ENCODE measurements at regions not wholly inside any gene's neighbourhood (a gene's known extent, or its start where the extent isn't known, plus 50 kb on each side); places are given as distances from the start of the nearest gene placed in this dataset.
"Not testable (repeated sequence)": the region's sequence is repeated elsewhere in the genome, so short reads cannot be mapped to it uniquely, and the experiment has no call there.

GRCh38 chr4:123649250-123649644 lies 252.7 kb downstream of the SPRY1 start:
- DNase-seq = no peak

DNA sequence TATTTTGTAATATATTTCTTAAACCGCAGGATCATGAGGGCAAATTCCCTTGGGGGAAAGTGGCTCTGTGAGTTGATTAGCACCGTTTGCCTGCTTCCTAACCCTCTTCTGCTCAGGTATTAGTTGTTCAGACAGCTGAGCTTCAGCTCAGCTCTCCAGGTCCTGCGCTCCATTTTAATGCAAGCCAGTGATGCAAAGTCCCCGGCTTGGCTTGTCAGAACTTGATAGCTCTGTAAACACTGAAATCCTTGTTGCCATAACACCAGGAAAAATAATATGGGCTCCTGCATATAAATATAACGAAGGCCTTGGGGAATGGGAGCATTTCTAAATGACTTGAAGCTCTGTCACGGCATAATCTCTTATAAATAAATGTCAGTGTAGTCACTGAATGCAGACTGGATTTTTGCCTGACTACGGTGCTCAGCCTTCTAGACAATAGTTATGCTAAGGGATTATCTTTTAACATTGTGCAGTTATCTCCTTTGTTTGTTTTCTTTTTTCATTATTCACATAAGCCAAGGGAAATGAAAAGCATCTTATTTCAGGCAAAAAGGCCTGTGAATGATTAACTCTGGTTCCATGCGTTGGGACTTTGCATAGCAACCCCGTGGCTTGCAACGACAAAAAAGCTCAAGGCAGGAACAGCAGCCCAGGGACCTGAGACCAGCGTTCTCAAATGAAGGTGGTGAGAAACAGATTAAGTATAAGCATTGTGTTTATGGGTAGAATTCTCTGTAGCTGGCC lies 253.2 kb downstream of the SPRY1 start:
- DNase-seq = peak; percentile 65

GRCh38 chr4:123651066-123651465 lies 254.5 kb downstream of the SPRY1 start:
- DNase-seq = peak; percentile 61

DNA sequence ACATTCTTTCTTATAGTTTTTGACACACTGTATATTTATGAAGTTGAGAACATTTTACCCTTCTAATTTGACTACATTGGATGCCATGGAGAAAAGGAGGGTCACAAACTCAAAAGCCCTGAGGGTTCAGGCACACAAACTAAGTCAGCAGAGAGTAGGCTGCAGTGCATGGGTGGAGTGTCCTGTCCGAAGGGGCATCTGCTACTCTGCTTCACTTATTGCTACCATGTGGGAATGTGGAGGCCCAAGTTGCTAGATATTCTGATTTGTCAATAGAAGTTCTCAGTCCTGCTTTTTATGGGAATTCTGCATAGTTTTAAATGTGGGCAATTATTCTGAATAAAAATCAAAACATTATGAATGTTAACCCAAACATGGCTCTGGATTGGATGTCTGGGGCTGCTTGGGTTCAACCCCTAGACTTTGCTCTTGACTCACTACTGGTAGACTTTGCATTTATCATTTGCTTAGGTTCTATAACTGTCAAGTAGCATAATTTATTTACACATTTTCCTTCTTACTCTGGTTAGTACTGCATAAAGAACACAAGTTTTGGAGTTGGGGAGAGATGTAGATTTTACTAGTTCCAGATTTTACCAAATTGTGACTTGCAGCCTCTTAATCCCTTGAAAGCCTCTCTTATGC lies 255.1 kb downstream of the SPRY1 start:
- DNase-seq = no peak

DNA sequence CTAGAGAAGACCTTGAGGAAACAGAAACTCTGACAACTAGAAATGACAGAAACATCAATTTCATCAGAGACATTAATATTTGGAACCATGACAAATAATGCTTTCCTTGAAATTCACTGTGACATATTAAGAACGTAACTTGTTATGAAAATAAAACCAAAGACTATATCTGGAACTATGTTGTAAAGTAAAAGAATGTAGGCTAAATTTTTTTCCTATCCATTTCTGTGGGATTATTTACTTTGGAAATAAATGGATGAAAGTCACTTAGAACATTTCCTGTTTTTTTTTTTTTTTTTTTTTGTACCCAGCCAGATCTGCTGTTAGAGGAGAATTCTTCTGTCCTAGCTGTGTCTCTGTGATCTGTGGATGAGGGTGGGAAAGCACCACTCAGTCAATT lies 255.9 kb downstream of the SPRY1 start:
- DNase-seq = no peak

DNA sequence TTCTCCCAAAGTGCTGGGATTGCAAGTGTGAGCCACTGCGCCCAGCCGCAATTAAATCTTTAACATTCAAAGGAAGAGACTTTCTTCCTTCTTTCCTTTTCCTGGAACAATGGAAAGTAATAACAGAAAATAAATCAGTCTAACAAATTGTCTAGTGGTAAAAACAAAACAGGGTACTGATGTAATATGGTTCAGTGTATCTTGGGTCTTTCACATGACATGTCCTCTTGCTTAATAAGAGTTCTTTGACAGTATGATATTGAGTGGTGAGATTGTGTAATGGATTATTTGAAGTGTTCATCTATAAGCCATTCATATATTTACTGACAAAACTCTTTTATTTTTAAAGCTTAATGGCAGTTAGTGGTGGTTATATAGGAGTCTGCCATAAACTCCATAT lies 256.6 kb downstream of the SPRY1 start:
- DNase-seq = no peak

DNA sequence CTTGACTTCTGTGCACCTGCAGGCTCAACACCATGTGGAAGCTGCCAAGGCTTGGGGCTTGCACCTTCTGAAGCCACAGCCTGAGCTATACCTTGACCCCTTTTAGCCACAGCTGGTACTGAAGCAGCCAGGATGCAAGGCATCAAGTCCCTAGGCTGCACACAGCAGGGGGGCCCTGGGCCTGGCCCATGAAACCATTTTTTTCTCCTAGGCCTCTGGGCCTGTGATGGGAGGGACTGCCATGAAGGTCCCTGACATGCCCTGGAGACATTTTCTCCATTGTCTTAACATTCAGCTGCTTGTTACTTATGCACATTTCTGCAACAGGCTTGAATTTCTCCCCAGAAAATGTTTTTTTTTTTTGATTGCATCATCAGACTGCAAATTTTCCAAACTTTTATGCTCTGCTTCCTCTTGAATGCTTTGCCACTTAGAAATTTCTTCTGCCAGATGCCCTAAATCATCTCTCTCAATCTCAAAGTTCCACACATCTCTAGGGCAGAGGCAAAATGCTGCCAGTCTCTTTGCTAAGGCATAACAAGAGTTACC lies 260.2 kb downstream of the SPRY1 start:
- not testable (repeated sequence) for DNase-seq

GRCh38 chr4:123657606-123658005 lies 261.0 kb downstream of the SPRY1 start:
- DNase-seq = not testable (repeated sequence)

DNA sequence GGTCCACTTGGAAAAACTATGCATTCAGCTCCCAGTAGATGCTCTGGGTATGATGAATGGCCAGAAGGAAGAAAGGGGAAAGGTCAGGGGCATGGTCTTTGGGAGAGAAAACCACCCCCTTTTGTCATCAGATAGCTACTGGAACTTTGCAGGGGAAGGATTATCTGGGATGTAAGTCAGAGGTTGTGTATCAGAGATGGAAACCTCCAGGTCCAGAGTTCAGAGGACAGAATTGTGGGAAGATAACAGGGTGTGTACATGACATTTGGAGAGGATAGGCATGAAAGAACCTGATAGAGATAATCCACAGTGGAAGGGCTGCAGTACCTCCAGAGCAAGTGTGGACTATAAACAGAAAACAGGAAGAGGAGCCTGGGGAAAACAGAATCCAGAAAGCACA lies 262.7 kb downstream of the SPRY1 start:
- no peak for DNase-seq

DNA sequence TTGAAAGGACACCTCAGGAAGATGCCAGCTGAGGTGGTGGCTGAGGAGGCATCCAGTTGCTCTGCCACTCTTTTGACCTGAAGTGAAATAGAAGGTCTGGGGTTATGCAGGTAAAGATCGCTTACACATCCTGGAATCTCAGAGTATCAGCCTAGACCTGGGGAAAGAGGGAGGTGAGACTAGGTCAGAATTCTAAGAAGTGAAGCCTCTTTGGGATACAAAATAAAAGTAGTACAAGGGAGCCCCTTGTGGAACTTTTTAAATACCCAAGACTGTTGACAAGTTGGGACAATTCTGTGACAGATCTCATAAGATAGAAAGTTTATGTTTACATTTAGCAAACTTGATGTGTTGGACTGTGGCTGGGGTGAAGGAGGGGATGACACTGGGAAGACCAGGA lies 263.1 kb downstream of the SPRY1 start:
- no peak for DNase-seq

DNA sequence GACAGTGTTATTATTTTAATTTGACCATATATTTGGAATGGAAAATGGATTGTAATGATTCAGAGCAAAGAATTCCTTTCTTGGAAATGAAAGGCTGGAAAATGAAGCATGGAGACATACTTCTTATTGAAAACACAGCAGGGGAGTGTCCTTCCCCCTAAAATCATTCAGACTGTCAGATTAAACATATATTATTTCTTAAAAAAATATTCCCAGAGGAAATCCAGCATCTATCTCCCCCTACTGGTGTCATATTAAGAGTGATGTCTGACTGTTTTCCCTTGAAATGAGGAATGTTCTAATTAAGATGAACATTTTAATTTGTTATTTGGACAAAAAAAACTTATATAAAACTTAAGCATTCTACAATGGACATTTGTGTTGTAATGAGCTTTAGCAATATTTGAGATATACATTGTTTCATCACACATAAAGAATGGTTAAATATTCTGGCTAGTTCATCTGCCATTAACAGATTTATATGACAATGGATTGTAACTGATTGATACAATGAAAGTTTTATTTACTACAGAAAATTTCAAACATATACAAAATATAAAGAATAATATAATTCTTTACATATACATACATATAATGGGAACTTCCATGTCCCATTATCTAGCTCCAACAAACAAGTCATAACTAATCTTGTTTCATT lies 264.6 kb downstream of the SPRY1 start:
- no peak for DNase-seq

DNA sequence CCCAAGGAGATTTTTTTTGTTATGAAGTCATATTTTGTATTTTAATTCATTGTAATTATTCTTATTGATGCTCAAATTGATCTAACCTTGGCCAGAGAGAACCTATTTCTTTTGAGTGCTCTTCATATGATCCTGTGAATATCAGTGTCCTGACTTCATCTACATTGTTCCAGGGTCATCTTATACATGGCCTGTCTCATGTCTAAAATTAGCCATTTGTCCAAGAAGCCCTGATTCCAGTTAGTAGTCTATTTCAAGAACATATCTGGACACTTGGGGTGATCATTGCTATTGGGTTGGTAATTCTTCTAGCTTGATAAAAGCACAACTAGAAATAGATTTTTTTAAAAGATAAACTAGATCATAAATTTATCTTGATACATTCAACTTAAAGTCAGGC lies 266.2 kb downstream of the SPRY1 start:
- DNase-seq = no peak

GRCh38 chr4:123666486-123666885 lies 269.9 kb downstream of the SPRY1 start:
- no peak for DNase-seq

DNA sequence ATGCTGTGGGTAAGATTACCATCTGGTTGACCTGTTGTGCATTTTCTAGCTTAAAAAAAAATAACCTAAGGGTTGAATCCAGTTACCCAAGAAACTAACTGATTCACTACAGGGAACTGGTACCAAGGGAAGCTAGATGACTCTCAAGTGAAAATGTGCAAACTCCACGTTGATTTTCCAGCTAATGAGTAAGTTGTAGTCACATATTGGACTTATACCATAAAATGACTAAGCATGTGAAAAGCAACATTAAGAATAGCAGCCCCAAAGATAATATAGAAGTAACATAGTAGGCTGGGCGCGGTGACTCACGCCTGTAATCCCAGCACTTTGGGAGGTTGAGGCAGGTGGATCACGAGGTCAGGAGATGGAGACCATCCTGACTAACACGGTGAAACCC lies 270.9 kb downstream of the SPRY1 start:
- no peak for DNase-seq

DNA sequence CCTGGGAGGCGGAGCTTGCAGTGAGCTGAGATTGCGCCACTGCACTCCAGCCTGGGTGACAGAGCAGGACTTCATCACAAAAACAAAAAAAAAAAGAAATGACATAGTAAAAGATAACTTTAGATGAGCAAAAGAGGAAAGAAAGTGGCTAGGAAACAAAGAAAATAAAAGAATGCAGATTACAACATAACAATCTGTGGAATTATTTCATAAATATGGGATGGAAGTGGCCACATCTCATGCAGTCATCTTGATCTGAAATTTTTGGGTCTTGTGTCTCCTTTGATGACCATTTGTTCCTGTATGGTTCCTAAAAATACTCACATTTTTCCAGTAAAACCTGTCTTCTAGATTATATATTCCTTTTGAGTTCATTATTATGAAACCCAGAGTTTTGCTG lies 271.4 kb downstream of the SPRY1 start:
- DNase-seq = no peak

- DNase-seq = no peak
These were observed 275.2 kb downstream of the SPRY1 start for GRCh38 chr4:123671636-123672404.

DNA sequence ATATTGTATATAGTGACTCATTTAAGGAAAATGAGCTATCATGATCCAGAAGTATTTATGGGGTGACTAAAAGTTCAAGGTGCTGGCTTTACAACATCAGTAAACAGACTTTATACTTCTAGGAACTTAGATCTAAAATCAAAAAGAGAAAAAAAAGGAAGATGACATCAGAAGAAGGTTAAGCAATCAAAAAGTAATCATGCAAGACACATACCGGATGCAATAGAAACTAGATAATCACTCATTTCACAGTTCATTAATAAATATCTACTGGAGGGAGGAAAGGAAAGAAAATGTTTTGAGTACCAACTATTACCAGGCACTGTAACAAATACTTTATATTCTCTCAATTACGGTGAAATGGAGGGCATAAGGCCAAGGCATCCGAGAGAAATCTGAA lies 276.4 kb downstream of the SPRY1 start:
- DNase-seq = no peak

GRCh38 chr4:123673971-123674370 lies 277.4 kb downstream of the SPRY1 start:
- DNase-seq = no peak

DNA sequence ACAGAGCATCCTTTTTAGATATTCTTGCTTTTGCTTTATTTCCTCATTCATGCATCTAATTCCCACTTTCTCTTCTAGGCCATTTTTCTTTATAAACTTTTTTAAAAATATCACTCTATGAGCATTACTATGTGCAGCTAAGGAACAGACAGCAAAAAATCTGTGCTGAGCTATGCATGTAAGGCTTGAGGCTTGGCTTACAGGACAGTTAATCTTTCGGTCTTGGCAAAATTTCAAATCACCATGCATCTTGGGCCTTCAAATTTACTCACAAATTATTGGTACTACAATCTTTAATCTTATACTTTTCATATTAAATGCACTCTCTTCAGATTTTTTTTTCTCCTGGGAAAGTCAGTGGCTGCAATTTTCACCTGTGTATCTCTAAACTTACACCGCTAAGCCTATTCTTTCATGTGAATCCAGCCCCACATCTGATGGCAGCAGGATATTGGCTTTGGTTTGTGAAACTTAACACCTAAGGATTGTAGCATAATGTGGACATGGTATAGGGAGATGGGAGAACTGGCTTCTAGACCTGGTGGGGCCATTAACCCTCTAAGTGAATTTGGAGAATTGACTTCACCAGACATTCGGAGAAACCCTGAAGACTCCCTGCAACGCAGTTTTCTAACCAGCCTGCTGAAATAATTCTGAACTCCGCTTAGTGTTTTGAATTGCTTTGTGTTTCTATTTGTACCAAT lies 278.3 kb downstream of the SPRY1 start:
- DNase-seq = no peak

DNA sequence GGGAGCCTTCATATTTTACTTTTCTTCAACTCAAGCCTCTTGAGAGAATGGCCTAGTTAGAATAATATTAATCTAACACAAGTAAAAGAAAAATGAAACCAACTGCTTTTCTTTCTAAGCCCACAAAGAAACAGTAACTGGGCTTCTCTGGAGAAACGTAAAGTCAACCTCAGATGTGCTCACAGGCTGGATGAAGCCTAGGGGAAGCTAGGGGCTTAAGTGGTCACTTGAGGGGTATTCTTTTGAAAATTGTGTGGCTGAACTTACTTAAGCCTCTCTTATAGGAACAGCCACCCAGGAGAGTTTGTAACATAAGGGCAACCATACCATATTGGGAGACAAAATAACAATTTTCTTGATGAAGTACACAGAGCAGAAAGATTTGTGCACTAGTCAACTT lies 279.0 kb downstream of the SPRY1 start:
- DNase-seq = no peak

DNA sequence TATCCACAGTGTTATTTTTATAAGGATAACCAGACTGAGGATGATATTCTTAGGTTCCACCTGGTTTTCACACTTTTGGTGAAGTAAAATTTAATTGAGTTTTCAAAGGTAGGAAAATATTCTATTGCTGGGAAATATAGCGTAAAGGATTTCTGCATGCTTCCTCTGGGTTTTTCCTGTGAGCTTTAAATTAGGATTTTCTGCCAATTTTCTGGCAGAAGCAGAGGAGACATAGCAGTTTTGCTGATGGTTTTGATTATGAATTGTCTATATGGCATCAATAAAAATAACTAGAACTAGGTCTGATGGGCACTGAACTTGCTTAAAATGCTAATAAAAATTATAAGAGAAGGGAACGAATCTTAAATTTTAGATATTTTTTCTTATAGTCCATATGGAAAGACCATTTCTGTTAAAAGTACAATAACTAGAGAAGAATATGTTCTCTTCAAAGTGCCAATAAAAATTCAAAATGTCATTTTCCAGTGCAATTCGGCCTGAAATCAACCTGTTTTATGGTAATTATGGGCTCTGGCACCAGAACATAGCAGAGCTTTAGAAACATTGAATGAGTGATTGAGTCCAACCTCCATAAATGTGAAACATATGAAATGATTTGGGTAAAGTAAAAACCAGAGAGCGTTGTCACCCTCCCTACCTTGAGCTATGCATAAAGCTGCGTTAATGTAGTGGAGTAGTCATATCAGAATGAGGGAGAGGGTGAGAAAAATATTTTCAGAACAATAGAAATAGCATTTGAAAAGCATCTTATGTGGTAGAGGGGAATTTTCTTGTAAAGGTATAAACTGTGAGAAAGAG lies 279.7 kb downstream of the SPRY1 start:
- no peak for DNase-seq

DNA sequence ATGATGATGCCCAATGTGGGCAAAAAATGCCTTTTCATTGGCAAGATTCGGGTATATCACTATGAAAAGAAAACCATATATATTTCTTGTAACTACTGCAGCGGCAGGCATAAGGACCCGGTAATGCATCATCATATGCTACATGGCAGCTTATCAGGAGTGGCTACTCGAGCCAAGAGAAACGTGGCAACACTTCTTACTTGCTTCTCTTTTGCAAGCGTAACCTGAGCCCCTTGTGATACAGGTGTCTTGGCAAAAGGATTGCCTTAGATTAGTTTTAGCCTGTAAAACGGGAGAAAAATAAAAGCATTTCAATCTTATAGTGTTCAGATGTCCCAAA lies 280.3 kb downstream of the SPRY1 start:
- peak; percentile 60 for DNase-seq

Measured in right forelimb (tissue), 1 donor.